Lung (tissue), 11 donors: ENCODE measurements at regions not wholly inside any gene's neighbourhood (a gene's known extent, or its start where the extent isn't known, plus 50 kb on each side); places are given as distances from the start of the nearest gene placed in this dataset.

Experiments
- ATAC-seq: fragments of 200-7000 bp; cut with Tn5 transposase; one replicate; pipeline ENCODE4 v1.9.1; 2020; ENCODE audit warnings: moderate number of reproducible peaks; ENCODE audit not compliant: insufficient read depth, low FRiP score
- DNase-seq, 3 donors: peaks; one replicate each; pipeline ENCODE4 v3.0.0-alpha.2; 2013 to 2017
- H3K27ac ChIP-seq, 2 donors: one replicate each; pipeline ENCODE4 v1.5.1; 2013; ENCODE audit warnings: mild to moderate bottlenecking in 2 of 2, moderate library complexity in 2 of 2, control low read depth in 1 of 2, inconsistent platforms in 1 of 2, low read depth in 1 of 2, low read length in 1 of 2
- H3K27me3 ChIP-seq, 3 donors: one replicate each; pipeline ENCODE4 v1.5.1; 2013; ENCODE audit warnings: low read length in 2 of 3; ENCODE audit not compliant: control insufficient read depth in 3 of 3, insufficient read depth in 3 of 3
- H3K36me3 ChIP-seq, 4 donors: one replicate each; pipeline ENCODE4 v1.5.1; 2013; ENCODE audit warnings: low read length in 4 of 4, mild to moderate bottlenecking in 1 of 4, moderate library complexity in 1 of 4; ENCODE audit not compliant: control insufficient read depth in 4 of 4, insufficient read depth in 4 of 4
- H3K4me1 ChIP-seq, 5 donors: one replicate each; pipeline ENCODE4 v1.5.1; 2013; ENCODE audit warnings: low read length in 5 of 5, mild to moderate bottlenecking in 2 of 5, moderate library complexity in 1 of 5; ENCODE audit not compliant: control insufficient read depth in 5 of 5, insufficient read depth in 5 of 5
- H3K4me3 ChIP-seq: one replicate; pipeline ENCODE4 v1.5.1; 2013; ENCODE audit warnings: mild to moderate bottlenecking, control low read depth, moderate library complexity
- H3K9ac ChIP-seq, 2 donors: one replicate each; pipeline ENCODE4 v1.5.1; 2013; ENCODE audit warnings: low read length in 2 of 2, control low read depth in 1 of 2; ENCODE audit not compliant: insufficient read depth in 1 of 2
- H3K9me3 ChIP-seq, 4 donors: one replicate each; pipeline ENCODE4 v1.5.1; 2013; ENCODE audit warnings: low read length in 3 of 4, mild to moderate bottlenecking in 1 of 4, moderate library complexity in 1 of 4; ENCODE audit not compliant: control insufficient read depth in 4 of 4, insufficient read depth in 3 of 4
- CTCF ChIP-seq: IDR thresholded peaks from 2 replicates; pipeline ENCODE4 v1.5.1; 2012; ENCODE audit warnings: mild to moderate bottlenecking; ENCODE audit errors: control extremely low read depth, extremely low read depth
- WGBS, 2 donors: extraction: QIAGEN DNeasy Blood & Tissue Kit; methylation state at CpG; one replicate each; pipeline ENCODE4 v1.1.7; 2013; 5-methylcytosine and 5-hydroxymethylcytosine counted together
- donor health status: control.
- donor health status: control.
- donor health status: Bipolar disorder and iron deficiency.
- donor health status: healthy.
- donor health status: DM: yes; HTN: yes; CAD: no.

GRCh38 chr7:12766416-12766815, 79.0 kb downstream of the ARL4A start:
- H3K27ac ChIP-seq, result no peak overlapping the region
- TF ChIP-seq CTCF, result no peak
- no peak overlapping the region for H3K4me3 ChIP-seq
- peaks cover 0 to 27% (median 10%) of the 10 kb centered on the region in 5 donors for H3K4me1 ChIP-seq
- no peaks in the 10 kb centered on the region for H3K36me3 ChIP-seq
- H3K9ac ChIP-seq, result no peak overlapping the region
- ATAC-seq (no peak), DNase-seq (no peak)
- H3K27me3 ChIP-seq, result peaks cover 0 to 22% (median 3%) of the 10 kb centered on the region in 3 donors
- H3K9me3 ChIP-seq, result no peaks in the 10 kb centered on the region

GRCh38 chr7:12768948-12769347, 81.5 kb downstream of the ARL4A start:
- Histone ChIP-seq H3K27ac (no peak overlapping the region), H3K9ac (no peak overlapping the region), H3K4me1 (peaks cover 0 to 27% (median 11%) of the 10 kb centered on the region in 5 donors), H3K36me3 (no peaks in the 10 kb centered on the region), H3K9me3 (no peaks in the 10 kb centered on the region), H3K27me3 (peaks cover 0 to 18% (median 3%) of the 10 kb centered on the region in 3 donors), H3K4me3 (no peak overlapping the region)
- no peak for ATAC-seq
- 48 to 76% methylated on average over 1 of the region's 1 CpG for WGBS, 2 donors
- no peak for TF ChIP-seq CTCF
- DNase-seq, result no peak

GRCh38 chr7:12769444-12769843, 82.0 kb downstream of the ARL4A start:
- DNase-seq, result no peak
- H3K4me3 ChIP-seq, result no peak overlapping the region
- 73 to 90% methylated on average over 1 of the region's 1 CpG for WGBS, 2 donors
- no peaks in the 10 kb centered on the region for H3K36me3 ChIP-seq
- no peaks in the 10 kb centered on the region for H3K9me3 ChIP-seq
- H3K9ac ChIP-seq, result no peak overlapping the region
- H3K4me1 ChIP-seq, result peaks cover 0 to 27% (median 11%) of the 10 kb centered on the region in 5 donors
- H3K27me3 ChIP-seq, result peaks cover 0 to 18% (median 3%) of the 10 kb centered on the region in 3 donors
- TF ChIP-seq CTCF, result no peak
- H3K27ac ChIP-seq, result no peak overlapping the region
- ATAC-seq, result no peak
